ENCODE measurements at regions not wholly inside any gene's neighbourhood (a gene's known extent, or its start where the extent isn't known, plus 50 kb on each side); places are given as distances from the start of the nearest gene placed in this dataset.
A peak's percentile ranks its signal among the peaks of the same experiment; 100 is the strongest.

DNA sequence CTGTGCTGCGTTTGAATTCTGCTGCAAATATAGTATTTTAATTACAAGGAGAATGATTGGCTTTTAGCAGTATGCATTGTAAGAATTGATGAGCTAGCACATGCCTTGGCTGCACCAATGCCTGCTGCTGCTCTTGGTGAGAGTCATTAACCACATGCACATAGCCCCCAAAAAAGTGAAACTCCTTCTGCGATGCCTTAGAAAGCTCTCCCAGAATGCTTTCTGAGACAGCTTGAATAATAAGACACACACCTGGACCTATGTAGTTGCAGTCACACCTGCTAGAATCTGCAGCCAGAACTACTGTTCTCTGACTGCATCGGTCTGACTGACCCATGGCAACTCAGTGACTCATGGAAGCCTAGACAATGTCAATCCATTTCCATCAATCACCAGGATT is 170.1 kb upstream of the DDX18 start:
- no peaks in the 10 kb centered on the region for H3K27me3 ChIP-seq (ENCODE audit: control insufficient read depth, insufficient read depth, low read length)
- H3K36me3 ChIP-seq (ENCODE audit: control insufficient read depth, insufficient read depth, low read length): no peaks in the 10 kb centered on the region
- no peak overlapping the region for H3K27ac ChIP-seq (ENCODE audit: low read length)
- 40% methylated on average over 1 of the region's 3 CpGs for WGBS (ENCODE audit: insufficient coverage, low lambda C conversion rate)
- H3K9me3 ChIP-seq (ENCODE audit: control insufficient read depth, low read depth, low read length): no peaks in the 10 kb centered on the region
- H3K4me1 ChIP-seq (ENCODE audit: control insufficient read depth, insufficient read depth, low read length): no peaks in the 10 kb centered on the region
- no peak for DNase-seq
- no peak overlapping the region for H3K4me3 ChIP-seq (ENCODE audit: low read length)

DNA sequence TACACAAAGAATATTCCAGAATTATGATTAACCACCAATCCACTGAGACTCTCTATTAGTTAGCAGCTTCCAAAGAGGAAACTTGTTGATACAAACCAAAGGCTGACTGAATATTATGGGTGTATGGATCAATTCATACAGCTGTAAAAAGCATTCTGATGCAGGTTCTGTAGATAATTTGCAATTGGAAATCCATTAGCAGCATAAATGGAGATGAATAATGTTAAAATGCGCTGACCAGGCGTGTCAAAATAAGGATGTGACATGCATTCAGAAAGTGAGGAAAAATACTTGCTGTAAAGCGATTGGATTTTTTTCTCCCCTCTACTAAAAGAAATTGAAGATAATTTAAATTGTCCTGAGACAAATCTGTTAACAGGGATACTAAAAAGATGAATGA is 169.0 kb upstream of the DDX18 start:
- WGBS (ENCODE audit: insufficient coverage, low lambda C conversion rate): 67% methylated on average over 3 of the region's 3 CpGs
- no peak overlapping the region for H3K27ac ChIP-seq (ENCODE audit: low read length)
- DNase-seq: no peak

DNA sequence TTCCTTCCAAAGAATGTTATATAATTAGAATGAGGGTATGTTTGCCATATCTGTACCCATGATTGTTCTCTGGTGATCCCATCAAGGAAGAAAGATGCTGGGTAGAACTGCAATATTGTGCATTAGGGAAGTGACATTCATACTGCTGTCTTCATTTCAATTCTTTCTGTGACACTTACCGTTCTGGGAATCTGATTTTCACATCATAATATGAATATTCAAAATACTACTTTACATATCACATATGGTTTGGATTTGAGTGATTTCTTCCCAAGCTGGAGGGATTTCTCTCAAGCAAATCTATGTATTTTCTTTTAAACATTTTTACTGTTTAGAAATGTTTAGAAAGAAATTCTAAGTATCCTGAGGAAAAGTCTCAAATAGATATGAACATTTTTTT is 168.4 kb upstream of the DDX18 start:
- DNase-seq: no peak
- Histone ChIP-seq H3K27me3 (ENCODE audit: control insufficient read depth, insufficient read depth, low read length) (no peaks in the 10 kb centered on the region), H3K36me3 (ENCODE audit: control insufficient read depth, insufficient read depth, low read length) (no peaks in the 10 kb centered on the region), H3K9me3 (ENCODE audit: control insufficient read depth, low read depth, low read length) (no peaks in the 10 kb centered on the region), H3K4me1 (ENCODE audit: control insufficient read depth, insufficient read depth, low read length) (no peaks in the 10 kb centered on the region), H3K4me3 (ENCODE audit: low read length) (no peak overlapping the region), H3K27ac (ENCODE audit: low read length) (no peak overlapping the region)
- no CpG with 5 or more reads among the region's 1 CpG for WGBS (ENCODE audit: insufficient coverage, low lambda C conversion rate)

More for the DNA sequence above, 169.0 kb upstream of the DDX18 start:
- Histone ChIP-seq H3K4me1 (ENCODE audit: control insufficient read depth, insufficient read depth, low read length) (no peaks in the 10 kb centered on the region), H3K36me3 (ENCODE audit: control insufficient read depth, insufficient read depth, low read length) (no peaks in the 10 kb centered on the region), H3K27me3 (ENCODE audit: control insufficient read depth, insufficient read depth, low read length) (no peaks in the 10 kb centered on the region), H3K4me3 (ENCODE audit: low read length) (no peak overlapping the region), H3K9me3 (ENCODE audit: control insufficient read depth, low read depth, low read length) (no peaks in the 10 kb centered on the region)

DNA sequence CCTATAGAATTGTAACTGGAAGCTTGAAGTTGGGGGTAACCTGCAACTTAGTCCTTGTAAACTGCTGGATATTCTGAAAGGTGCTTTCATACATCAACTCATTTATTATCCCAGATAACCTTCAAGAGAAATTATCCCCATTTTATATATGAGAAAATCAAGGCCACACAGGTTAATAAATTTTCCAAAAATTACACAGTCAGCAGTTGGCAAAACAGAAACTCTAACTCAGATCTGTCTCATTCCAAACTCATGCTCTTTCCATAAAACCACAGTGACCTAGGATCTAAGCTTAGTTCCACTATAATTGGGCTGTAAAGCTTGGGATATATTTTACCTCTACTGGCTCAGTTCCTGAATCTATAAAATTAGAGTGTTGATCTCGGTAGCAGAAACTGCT is 167.6 kb upstream of the DDX18 start:
- Histone ChIP-seq H3K36me3 (ENCODE audit: control insufficient read depth, insufficient read depth, low read length) (no peaks in the 10 kb centered on the region), H3K9me3 (ENCODE audit: control insufficient read depth, low read depth, low read length) (no peaks in the 10 kb centered on the region), H3K4me3 (ENCODE audit: low read length) (no peak overlapping the region), H3K4me1 (ENCODE audit: control insufficient read depth, insufficient read depth, low read length) (no peaks in the 10 kb centered on the region), H3K27me3 (ENCODE audit: control insufficient read depth, insufficient read depth, low read length) (no peaks in the 10 kb centered on the region), H3K27ac (ENCODE audit: low read length) (no peak overlapping the region)
- no CpG with 5 or more reads among the region's 1 CpG for WGBS (ENCODE audit: insufficient coverage, low lambda C conversion rate)
- DNase-seq: no peak

DNA sequence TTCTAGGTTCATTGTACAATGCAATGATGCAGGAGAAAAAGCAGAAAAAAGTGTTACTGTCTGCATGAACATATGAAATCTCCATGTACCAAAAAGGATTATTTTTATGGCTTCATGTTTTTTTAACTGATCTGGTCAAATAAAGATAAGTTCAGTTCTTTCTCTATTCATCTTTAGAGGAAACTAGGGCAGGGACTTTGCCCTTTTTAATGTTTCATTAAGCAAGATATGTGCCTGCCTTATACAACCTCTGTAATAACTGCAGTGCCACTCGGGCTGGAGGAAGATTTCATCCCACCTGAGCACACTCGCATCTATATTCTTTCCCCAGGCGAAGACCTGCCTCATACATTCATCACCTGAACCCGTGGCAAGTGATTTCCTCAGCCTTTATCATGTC is 157.9 kb upstream of the DDX18 start:
- DNase-seq: peak; percentile 19 to 65
- peaks cover 5% of the 10 kb centered on the region for H3K4me1 ChIP-seq (ENCODE audit: control insufficient read depth, insufficient read depth, low read length)
- WGBS (ENCODE audit: insufficient coverage, low lambda C conversion rate): no CpG with 5 or more reads among the region's 4 CpGs
- H3K9me3 ChIP-seq (ENCODE audit: control insufficient read depth, low read depth, low read length): no peaks in the 10 kb centered on the region
- H3K27me3 ChIP-seq (ENCODE audit: control insufficient read depth, insufficient read depth, low read length): no peaks in the 10 kb centered on the region
- H3K36me3 ChIP-seq (ENCODE audit: control insufficient read depth, insufficient read depth, low read length): no peaks in the 10 kb centered on the region
- H3K4me3 ChIP-seq (ENCODE audit: low read length): no peak overlapping the region
- H3K27ac ChIP-seq (ENCODE audit: low read length): no peak overlapping the region

DNA sequence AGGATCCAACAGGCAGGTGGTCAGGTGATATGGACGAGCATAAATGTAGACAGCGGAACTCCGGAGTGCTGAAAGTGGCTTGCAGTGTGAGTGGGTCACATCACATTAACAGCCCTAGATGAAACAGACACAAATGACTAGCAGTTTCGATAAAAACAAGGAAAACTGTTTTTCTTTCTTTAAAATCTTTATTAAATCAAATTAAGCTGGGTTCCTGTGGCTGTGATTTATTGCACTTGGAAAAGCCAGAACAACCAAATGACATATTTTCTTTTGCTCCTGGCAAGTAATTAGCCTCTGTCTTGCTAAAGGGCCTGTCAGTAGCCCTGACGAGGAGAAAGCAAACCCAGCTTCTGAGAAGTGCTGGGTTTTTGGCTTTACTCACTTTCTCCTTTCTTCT is 152.9 kb upstream of the DDX18 start:
- Histone ChIP-seq H3K9me3 (ENCODE audit: control insufficient read depth, low read depth, low read length) (no peaks in the 10 kb centered on the region), H3K27me3 (ENCODE audit: control insufficient read depth, insufficient read depth, low read length) (no peaks in the 10 kb centered on the region), H3K27ac (ENCODE audit: low read length) (no peak overlapping the region), H3K36me3 (ENCODE audit: control insufficient read depth, insufficient read depth, low read length) (no peaks in the 10 kb centered on the region), H3K4me3 (ENCODE audit: low read length) (no peak overlapping the region), H3K4me1 (ENCODE audit: control insufficient read depth, insufficient read depth, low read length) (no peaks in the 10 kb centered on the region)
- WGBS (ENCODE audit: insufficient coverage, low lambda C conversion rate): 60% methylated on average over 1 of the region's 5 CpGs
- DNase-seq: no peak

DNA sequence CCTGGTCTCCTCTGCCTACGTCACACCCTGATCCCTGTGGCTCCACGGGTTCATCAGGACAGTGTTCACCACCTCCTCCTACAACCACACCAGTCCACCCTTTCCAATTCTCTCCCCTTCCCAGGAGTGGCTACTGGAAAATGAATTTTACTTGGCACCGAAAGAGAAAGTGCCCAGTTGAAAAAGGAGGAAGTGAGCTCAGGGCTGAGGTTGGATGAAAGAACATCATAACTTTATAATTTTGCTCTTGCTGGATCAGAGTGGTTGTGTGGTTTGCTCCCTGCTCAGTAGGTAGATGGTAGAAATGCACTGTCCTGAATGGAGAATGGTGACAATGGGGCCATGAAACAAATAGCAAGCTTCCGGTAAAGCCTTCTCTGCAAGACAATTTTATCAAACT is 140.3 kb upstream of the DDX18 start:
- H3K36me3 ChIP-seq (ENCODE audit: control insufficient read depth, insufficient read depth, low read length): no peaks in the 10 kb centered on the region
- H3K9me3 ChIP-seq (ENCODE audit: control insufficient read depth, low read depth, low read length): peaks cover 3% of the 10 kb centered on the region
- 100% methylated on average over 1 of the region's 4 CpGs for WGBS (ENCODE audit: insufficient coverage, low lambda C conversion rate)
- no peaks in the 10 kb centered on the region for H3K4me1 ChIP-seq (ENCODE audit: control insufficient read depth, insufficient read depth, low read length)
- no peak for DNase-seq
- H3K27ac ChIP-seq (ENCODE audit: low read length): no peak overlapping the region
- H3K27me3 ChIP-seq (ENCODE audit: control insufficient read depth, insufficient read depth, low read length): no peaks in the 10 kb centered on the region
- H3K4me3 ChIP-seq (ENCODE audit: low read length): no peak overlapping the region

DNA sequence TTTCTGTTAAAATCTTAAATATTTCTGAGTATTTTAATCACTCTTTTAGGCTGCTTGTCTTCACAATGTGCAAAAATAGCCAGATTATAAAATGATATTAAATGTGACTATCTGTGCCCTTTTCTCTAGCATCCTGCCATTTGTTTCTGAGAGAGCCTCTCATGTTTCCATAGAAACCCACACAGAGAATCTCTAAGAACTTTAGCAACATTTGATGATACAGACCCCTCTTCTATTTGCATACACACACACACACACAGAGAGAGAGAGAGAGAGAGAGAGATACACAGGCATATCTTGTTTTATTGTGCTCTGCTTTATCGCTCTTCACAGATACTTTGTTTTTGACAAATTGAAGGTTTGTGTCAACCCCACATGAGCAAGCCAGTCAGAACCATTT is 134.5 kb upstream of the DDX18 start:
- Histone ChIP-seq H3K27ac (ENCODE audit: low read length) (no peak overlapping the region), H3K4me3 (ENCODE audit: low read length) (no peak overlapping the region), H3K27me3 (ENCODE audit: control insufficient read depth, insufficient read depth, low read length) (no peaks in the 10 kb centered on the region), H3K36me3 (ENCODE audit: control insufficient read depth, insufficient read depth, low read length) (no peaks in the 10 kb centered on the region), H3K9me3 (ENCODE audit: control insufficient read depth, low read depth, low read length) (no peaks in the 10 kb centered on the region), H3K4me1 (ENCODE audit: control insufficient read depth, insufficient read depth, low read length) (no peaks in the 10 kb centered on the region)
- no peak for DNase-seq
- no CpG with 5 or more reads among the region's 1 CpG for WGBS (ENCODE audit: insufficient coverage, low lambda C conversion rate)

DNA sequence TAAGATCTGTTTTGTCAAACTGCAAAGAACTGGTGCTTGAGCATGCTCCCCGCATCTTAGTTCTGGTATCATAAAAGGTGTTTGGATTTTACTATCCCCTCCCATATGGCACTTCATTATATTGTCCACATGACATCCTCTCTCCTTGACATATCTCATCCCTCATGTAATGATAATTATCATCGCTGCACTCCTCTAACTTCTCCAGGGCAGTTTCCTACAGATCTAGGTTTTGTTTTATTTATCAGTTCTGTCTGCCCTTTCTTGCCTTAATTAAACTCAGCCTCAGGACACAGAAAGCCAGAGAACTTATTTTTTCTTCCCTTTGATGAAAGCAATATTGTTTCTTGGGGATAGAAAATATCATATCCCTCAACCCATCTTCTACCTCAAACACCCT is 129.6 kb upstream of the DDX18 start:
- no peak for DNase-seq
- no peaks in the 10 kb centered on the region for H3K36me3 ChIP-seq (ENCODE audit: control insufficient read depth, insufficient read depth, low read length)
- no peak overlapping the region for H3K27ac ChIP-seq (ENCODE audit: low read length)

DNA sequence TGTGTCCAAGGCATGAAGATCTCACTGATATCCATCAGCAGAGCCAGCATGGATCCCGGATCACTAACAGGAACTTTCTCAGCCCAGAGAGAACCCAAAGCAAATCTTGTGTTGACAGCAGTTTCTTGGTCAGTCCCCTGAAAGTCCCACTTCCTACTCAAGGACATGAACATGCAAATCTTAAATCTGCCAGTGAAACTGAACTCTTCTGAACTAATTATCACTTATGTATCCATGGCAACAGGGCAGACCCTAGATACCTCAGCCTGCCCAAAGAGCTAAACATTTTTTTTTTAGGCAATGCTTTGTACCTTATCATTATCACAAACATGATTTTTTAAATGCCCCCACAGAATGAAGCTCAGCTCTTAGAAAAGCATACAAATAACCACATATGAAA is 127.8 kb upstream of the DDX18 start:
- no peaks in the 10 kb centered on the region for H3K36me3 ChIP-seq (ENCODE audit: control insufficient read depth, insufficient read depth, low read length)
- no peak overlapping the region for H3K27ac ChIP-seq (ENCODE audit: low read length)
- no peaks in the 10 kb centered on the region for H3K9me3 ChIP-seq (ENCODE audit: control insufficient read depth, low read depth, low read length)
- H3K27me3 ChIP-seq (ENCODE audit: control insufficient read depth, insufficient read depth, low read length): no peaks in the 10 kb centered on the region
- no peak overlapping the region for H3K4me3 ChIP-seq (ENCODE audit: low read length)
- no peak for DNase-seq
- H3K4me1 ChIP-seq (ENCODE audit: control insufficient read depth, insufficient read depth, low read length): no peaks in the 10 kb centered on the region
- WGBS (ENCODE audit: insufficient coverage, low lambda C conversion rate): no CpG with 5 or more reads among the region's 1 CpG

More for the DNA sequence above, 129.6 kb upstream of the DDX18 start:
- WGBS (ENCODE audit: insufficient coverage, low lambda C conversion rate): 86% methylated on average over 1 of the region's 2 CpGs
- H3K27me3 ChIP-seq (ENCODE audit: control insufficient read depth, insufficient read depth, low read length): no peaks in the 10 kb centered on the region
- H3K4me3 ChIP-seq (ENCODE audit: low read length): no peak overlapping the region
- no peaks in the 10 kb centered on the region for H3K9me3 ChIP-seq (ENCODE audit: control insufficient read depth, low read depth, low read length)
- H3K4me1 ChIP-seq (ENCODE audit: control insufficient read depth, insufficient read depth, low read length): no peaks in the 10 kb centered on the region

DNA sequence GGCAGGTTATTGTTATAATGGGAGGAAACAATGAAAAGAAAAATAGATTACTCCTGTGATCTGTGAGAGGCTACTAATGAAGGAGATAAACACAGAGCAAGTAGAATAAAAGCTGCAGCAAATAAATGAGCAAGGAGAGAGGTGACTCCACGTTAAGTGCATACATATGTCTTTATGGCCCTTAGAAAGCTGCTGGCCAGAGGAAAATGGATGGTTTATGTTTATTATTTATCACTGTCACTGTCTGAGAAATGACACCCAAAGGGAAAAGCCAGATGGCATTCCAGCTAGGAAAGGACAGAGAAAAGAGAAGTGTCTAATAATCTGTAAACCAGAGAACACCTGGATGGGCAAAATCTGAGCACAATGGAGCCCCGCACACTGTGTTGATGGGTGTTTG is 122.9 kb upstream of the DDX18 start:
- whole genome bisulfite sequencing (ENCODE audit: insufficient coverage, low lambda C conversion rate): 60% methylated on average over 1 of the region's 2 CpGs
- Histone ChIP-seq H3K27ac (ENCODE audit: low read length) (no peak overlapping the region), H3K9me3 (ENCODE audit: control insufficient read depth, low read depth, low read length) (no peaks in the 10 kb centered on the region), H3K4me1 (ENCODE audit: control insufficient read depth, insufficient read depth, low read length) (no peaks in the 10 kb centered on the region), H3K27me3 (ENCODE audit: control insufficient read depth, insufficient read depth, low read length) (no peaks in the 10 kb centered on the region), H3K4me3 (ENCODE audit: low read length) (no peak overlapping the region), H3K36me3 (ENCODE audit: control insufficient read depth, insufficient read depth, low read length) (no peaks in the 10 kb centered on the region)
- DNase-seq: no peak

Measured in large intestine (tissue), 3 donors.